HG03442 (cell line): ENCODE measurements at regions not wholly inside any gene's neighbourhood (a gene's known extent, or its start where the extent isn't known, plus 50 kb on each side); places are given as distances from the start of the nearest gene placed in this dataset.
"Not testable (repeated sequence)": the region's sequence is repeated elsewhere in the genome, so short reads cannot be mapped to it uniquely, and the experiment has no call there.

ENCODE experiments used
- ATAC-seq: cut with Tn5 transposase; IDR thresholded peaks from one replicate; pipeline ENCODE4 v1.9.1; 2021; ENCODE audit warnings: mild to moderate bottlenecking, moderate library complexity; ENCODE audit not compliant: unreplicated experiment

DNA sequence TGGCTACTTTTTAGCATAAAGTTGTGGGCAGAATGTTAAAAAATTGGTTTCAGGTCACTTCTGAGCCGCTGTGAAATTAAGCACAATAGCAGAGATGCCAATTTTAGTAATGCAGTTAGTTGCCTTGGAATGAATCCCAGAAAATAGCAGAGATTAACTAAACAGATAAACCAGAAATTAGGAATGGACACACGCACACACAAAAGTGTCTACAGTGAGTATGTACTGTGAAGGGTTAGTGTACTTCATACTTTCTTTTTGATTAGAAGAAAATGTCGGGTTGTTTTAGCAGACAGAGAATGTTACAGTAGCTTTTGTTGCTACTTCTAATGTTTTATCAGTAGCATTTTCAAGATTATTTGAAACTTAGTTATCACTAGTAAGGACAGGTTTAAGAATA lies 106.7 kb downstream of the LEPR start:
- ATAC-seq = no peak

DNA sequence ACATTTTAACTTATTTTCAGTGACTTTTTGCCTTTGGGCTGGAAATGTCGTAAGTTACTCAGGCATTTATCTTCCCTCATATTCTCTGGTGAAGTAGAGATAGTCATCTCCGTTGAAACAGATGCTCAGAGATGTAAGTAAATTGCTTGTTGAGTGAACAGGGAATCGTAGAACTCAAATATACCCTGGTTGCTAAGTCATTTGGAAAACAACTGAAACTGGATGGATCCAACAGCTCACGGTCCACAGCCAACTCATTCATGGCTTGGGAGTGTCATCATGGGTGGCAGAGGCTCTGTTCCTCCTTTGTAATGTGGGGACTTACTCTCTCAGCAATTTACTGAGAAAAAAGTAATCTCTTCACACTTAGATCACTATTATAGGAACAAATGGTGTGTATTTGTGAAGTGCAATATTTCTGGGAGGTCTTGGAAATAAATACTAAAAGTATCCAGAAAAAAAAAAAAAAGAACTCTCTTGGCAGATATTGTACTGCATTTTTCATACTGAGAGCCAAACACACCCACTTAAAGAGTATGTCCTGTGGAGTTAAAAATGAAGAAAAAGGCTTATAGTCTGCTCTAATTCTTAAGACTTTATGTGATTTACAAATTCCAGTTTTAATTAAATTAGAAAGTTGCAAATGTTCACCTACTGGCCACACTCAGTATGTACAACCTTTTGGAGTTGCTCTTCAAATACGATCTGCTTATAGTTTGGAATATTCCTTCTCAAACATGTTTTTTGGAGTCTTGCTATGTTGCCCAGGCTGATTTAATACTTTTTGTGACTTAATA lies 107.4 kb downstream of the LEPR start:
- no peak for ATAC-seq

DNA sequence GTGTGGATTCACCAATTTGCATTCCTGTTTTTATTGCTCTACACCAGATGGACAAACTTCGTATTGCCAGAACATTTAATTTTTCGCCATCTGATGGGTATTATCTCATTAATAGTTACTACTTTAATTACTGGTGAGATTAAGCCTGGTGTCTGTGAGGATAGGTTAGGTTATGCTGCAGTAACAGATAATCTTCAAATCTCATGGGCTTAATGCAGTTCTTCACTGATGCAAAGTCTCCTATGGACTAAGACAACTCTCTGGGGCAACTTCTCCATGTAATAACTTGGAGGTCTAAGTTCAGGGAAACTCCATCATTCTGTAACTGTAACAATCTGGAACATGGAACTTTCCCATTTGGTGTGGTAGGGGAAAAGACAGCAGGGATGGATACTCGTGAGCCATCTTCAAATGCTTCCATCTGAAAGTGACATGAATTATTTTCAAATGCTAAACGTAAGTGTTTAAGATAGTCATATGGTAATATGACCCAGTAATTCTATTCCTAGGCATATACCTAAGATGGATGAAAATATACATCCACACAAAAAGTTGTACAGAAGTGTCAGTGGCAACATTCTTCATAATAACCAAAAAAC lies 111.6 kb downstream of the LEPR start:
- ATAC-seq = no peak

DNA sequence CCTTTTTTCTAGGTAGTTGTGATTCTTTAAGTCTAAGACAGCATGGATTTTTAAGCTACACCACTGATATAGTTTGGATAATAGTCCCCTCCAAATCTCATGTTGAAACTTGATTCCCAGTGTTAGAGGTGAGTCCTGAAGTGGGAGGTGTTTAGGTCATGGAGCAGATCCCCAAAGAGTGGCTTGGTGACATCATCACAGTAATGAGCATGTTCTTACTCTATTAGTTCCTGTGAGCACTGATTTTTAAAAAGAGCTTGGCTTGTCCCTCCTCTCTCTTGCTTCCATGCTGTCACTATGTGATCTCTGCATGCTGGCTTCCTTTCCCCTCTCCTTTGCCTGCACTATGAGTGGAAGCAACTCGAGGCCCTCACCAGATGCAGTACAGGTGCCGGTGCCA lies 115.5 kb downstream of the LEPR start:
- no peak for ATAC-seq

DNA sequence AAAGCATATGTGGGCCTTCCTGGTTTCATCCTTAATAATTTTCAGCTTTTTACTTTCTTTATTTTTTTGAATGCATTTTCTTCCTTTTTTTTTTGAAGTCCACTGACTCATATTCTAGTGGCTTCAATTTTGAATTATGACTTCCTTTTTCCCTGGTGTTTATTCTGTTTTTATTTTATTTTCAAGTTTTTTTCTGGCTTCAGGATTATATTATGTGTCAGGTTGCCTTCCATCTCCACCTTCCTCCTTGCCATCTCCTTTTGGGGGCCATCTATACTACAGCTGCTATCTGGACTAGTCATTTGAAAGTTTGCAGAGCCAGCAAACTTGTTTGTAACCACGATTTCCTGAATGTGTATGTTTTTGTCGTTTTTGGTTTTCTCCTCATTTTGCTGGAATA lies 117.6 kb downstream of the LEPR start:
- no peak for ATAC-seq

DNA sequence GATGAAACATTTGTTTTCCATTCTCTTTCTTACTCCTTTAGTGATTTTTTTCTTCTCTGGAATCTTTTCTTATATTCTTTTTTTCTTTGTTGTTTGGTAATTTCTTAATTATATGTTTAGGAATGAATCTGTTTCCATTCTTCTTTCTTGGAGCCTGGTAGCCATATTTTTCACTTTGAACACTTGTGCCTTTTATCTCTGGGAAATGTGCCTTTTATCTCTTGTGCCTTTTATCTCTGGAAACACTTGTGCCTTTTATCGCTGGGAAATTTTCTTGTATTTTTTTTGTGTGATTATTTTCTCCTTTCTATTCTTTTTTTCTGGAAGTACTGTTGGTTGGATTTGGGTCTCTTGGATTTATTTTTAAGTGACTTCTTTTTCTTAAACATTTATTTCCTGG lies 118.2 kb downstream of the LEPR start:
- no peak for ATAC-seq

DNA sequence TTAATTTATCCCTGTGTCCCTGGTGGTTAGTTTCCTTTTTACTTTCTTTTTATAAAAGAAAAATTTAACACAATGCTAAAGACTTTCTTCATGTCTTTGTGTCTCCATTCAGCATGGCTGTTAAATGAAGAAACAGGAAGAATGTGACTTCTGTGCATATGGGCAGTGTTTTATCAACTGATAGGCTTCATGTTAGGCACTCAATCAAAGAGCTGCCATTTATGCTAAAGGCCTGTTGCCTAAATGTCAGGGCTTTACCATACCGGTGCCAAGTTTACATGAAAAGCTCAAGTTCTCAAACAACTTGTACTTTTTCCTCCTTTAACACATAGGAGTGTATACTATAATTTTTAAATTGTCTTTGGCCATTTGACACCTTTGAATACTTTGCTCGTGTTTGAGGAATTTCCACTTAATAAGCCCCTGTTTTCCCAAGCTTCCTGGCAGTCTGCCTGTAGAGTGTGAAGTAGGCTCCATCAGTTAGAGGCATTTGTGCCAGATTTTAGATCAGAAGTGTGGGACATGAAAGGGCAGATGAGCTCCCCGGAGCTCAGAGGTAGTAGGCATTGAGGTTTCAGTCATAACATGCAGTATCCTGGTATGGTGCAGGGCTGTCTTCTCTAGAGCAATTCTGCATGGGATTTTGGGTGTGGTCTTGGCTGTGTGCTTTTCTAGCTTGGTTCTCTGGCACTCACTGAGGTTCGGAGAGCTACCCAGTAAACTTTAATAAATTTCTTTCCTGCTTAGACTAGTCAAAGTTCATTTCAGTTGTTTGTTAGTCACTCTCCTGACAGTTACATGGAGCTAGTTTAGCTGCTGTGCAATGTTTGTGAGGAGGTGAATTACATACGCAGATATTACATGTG lies 119.0 kb downstream of the LEPR start:
- ATAC-seq = no peak

DNA sequence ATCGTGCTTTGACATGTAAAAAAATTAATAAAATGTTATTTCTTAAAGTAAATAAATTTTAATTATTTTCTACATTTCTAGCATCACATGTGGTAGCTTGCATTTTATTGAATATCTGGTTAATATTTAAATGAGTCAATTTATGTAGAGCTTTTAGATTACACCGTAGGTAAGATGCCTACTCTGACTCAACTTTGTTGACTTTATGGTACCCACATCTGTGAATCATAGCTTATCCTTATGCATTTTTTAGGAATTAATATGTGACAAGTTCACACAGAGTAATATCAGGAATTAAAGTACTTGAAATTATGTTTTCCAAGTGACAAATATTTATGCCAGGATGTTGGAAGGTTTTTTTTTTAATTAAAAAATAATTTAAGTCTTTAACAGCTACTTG lies 120.7 kb downstream of the LEPR start:
- no peak for ATAC-seq

DNA sequence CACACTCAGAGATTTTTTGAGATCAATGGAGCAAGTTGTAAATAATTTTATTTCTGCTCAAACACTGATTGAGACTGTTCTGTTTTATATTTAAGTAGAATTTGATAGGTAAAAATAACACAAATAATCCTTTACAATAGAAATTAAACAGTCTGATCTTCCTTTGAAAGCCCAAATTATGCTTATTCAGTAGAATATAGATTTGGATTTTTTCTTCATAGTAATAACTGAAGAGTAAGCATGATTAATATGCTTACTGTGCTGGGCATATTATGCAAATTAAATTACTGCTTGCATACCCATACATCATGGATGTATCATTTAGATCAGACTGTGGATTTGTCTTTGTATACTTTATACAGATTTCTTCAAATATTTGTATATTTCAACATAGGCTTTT lies 121.4 kb downstream of the LEPR start:
- ATAC-seq = no peak

DNA sequence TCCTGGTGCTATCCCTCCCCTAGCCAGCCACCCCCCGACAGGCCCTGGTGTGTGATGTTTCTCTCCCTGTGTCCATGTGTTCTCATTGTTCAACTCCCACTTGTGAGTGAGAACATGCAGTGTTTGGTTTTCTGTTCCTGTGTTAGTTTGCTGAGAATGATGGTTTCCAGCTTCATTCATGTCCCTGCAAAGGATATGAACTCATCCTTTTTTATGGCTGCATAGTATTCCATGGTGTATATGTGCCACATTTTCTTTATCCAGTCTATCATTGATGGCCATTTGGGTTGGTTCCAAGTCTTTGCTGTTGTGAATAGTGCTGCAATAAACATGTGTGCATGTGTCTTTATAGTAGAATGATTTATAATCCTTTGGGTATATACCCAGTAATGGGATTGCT lies 122.1 kb downstream of the LEPR start:
- ATAC-seq = not testable (repeated sequence)

DNA sequence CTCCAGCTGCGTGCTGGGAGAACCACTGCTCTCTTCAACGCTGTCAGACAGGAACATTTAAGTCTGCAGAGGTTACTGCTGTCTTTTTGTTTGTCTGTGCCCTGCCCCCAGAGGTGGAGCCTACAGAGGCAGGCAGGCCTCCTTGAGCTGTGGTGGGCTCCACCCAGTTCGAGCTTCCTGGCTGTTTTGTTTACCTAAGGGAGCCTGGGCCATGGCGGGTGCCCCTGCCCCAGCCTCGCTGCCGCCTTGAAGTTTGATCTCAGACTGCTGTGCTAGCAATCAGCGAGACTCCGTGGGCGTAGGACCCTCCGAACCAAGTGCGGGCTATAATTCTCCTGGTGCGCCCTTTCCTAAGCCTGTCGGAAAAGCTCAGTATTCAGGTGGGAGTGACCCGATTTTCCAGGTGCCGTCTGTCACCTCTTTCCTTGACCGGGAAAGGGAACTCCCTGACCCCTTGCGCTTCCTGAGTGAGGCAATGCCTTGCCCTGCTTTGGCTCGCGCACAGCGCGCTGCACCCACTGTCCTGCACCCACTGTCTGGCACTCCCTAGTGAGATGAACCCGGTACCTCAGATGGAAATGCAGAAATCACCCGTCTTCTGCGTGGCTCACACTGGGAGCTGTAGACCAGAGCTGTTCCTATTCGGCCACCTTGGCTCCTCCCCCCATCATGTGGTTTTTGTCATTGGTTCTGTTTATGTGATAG lies 130.0 kb downstream of the LEPR start:
- ATAC-seq = not testable (repeated sequence)

DNA sequence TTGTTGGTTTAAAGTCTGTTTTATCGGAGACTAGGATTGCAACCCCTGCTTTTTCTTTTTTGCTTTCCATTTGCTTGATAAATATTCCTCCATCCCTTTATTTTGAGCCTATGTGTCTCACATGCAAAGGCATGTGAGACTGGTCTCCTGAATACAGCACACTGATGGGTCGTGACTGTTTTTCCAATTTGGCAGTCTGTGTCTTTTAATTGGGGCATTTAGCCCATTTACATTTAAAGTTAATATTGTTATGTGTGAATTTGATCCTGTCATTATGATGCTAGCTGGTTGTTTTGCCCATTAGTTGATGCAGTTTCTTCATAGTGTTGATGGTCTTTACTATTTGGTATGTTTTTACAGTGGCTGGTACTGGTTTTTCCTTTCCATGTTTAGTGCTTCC lies 132.0 kb downstream of the LEPR start:
- not testable (repeated sequence) for ATAC-seq

DNA sequence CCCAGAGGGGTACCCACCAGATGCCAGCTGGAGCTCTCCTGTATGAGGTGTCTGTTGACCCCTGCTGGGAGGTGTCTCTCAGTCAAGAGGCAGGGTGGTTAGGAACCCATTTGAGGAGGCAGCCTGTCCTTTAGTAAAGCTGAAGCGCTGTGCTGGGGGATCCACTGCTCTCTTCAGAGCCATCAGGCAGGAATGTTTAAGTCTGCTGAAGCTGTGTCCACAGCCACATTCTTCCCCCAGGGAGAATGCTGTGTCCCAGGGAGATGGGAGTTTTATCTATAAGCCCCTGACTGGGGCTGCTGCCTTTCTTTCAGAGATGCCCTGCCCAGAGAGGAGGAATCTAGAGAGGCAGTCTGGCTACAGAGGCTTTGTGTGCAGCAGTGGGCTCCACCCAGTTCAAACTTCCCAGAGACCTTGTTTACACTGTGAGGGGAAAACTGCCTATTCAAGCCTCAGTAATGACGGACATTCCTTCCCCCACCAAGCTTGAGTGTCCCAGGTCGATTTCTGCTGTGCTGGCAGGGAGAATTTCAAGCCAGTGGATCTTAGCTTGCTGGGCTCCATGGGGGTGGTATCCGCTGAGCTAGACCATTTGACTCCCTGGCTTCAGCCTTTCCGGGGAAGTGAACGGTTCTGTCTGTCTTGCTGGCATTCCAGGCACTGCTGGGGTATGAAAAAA lies 133.8 kb downstream of the LEPR start:
- not testable (repeated sequence) for ATAC-seq

DNA sequence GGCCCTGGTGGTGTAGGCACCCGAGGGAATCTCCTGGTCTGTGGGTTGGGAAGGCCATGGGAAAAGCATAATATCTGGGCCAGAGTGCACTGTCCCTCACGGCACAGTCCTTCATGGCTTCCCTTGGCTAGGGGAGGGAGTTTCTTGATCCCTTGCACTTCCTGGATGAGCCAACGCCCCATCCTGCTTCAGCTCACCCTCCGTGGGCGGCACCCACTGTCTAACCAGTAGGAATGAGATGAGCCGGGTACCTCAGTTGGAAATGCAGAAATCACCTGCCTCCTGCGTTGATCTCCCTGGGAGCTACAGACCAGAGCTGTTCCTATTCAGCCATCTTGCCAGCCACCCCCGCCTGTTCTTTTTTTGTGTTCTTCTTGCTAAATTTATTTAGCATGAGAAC lies 134.4 kb downstream of the LEPR start:
- no peak for ATAC-seq

DNA sequence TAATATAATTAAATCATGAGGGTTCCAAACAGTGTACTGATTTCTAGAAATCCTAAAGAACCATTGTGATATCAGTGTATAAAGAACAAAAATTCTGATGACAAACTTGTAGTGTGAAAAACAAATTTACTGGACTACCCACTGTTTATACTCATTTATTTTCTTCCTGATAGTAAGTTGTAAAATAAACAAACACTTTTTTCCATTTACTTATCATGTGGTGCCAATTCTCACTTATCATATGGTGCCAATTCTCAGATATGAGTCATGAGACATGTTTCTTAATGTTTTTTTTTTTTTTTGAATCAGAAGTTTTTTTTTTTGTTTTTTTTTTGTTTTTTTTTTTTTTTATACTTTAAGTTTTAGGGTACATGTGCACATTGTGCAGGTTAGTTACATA lies 137.7 kb downstream of the LEPR start:
- no peak for ATAC-seq

DNA sequence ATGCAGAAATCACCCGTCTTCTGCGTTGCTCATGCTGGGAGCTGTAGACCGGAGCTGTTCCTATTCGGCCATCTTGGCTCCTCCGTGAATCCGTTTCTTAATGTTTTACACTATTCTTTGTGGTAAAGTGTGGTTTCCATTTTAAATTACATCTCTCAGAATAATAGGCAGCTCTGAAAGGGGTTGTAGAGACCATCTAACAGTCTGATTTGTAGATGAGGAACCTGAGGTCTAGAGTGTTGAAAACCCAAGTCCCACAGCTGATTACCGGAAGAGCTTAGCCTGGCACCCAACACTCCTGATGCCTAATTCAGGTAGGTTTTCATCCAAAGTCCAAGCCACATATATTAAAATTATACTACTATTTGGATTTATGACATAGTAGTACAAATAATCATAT lies 144.0 kb downstream of the LEPR start:
- ATAC-seq = no peak

DNA sequence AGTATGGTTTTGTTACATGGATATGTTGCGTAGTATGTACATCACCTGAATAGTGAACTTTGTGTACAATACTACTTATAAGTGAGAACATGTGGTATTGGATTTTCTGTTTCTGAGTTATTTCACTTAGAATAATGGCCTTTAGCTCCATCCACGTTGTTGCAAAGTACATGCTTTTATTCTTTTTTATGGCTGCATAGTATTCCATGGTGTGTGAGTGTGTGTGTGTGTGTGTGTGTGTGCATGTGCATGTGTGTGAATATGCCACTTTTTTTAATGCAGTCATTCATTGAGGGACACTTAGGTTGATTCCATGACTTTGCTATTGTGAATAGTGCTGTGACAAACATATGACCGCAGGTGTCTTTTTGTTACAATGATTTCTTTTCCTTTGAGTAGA lies 147.8 kb downstream of the LEPR start:
- no peak for ATAC-seq

DNA sequence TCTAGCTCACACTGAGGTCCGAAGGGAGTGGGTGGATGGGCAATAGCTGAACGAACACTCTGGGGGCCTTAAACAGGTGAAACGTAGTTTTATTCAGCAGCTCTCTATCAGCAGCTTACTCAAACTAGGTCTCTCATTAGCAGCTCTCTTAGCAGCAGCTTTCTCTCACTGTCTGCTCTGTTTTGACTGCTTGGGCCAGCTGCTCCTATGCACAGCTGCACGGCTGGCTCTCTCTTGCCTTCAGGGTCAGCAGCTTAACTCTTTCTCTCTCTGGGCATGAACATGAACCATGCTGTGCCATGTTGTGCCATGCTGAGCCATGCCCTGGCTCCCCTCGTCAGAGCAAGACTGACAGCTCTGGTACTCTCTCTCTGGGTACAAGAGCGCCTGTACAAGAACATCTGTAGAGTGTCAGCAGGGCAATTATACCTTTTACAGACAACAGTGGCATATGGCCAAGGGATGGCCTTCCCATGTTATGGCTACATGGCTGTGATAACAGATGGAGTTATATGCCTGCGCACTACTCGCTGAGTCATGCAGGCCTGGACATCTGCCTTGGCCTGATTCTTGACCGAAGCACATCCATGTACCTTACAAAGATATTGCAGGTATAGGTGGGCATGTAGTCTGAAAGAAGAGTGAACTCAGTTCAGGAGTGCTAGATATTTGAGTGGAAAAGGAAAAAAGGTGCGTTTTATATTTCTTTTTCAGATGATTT lies 152.4 kb downstream of the LEPR start:
- ATAC-seq = no peak

DNA sequence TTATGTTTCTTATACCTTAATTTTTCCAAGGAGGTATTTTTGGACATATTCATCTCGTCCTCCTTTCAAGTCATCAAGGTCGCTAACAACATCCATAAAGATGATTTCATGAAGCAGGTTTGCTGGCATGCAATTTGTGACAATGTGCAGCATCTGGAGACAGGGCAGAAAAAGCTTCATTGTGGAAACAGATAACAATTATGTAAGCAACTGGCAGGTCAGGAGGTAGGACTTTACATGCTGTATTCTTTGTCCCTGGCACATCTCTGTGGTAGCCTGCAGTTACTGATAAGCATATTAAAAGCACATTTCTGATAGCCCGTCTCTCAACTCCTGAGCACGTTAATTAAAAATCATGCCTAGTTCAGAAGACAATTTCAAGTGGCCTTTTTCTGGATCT lies 156.8 kb downstream of the LEPR start:
- ATAC-seq = no peak

DNA sequence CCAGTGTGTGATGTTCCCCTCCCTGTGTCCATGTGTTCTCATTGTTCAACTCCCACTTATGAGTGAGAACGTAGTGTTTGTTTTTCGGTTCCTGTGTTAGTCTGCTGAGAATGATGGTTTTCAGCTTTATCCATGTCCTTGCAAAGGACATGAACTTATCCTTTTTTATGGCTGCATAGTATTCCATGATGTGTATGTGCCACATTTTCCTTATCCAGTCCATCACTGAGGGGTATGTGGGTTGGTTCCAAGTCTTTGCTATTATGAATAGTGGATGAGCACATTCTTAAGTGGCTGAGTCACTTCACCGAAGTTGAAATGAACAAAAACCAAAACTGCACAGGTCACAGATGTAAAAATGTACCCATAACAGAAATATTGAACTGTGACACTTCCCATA lies 157.5 kb downstream of the LEPR start:
- ATAC-seq = not testable (repeated sequence)
